WI38 (cell line): ENCODE measurements at regions not wholly inside any gene's neighbourhood (a gene's known extent, or its start where the extent isn't known, plus 50 kb on each side); places are given as distances from the start of the nearest gene placed in this dataset.
"Not testable (repeated sequence)": the region's sequence is repeated elsewhere in the genome, so short reads cannot be mapped to it uniquely, and the experiment has no call there.

Source experiments
- H3K4me3 ChIP-seq: 2 replicates; pipeline ENCODE4 v1.5.1; 2011; ENCODE audit warnings: low read depth, mild to moderate bottlenecking, control low read depth, low read length
- CTCF ChIP-seq: IDR thresholded peaks from 2 replicates; pipeline ENCODE4 v1.5.1; 2012; ENCODE audit warnings: low read depth, mild to moderate bottlenecking, control low read depth, low read length

- TF ChIP-seq CTCF: no peak
- no peak overlapping the region for H3K4me3 ChIP-seq
Observed at GRCh38 chr3:99568663-99569335, 69.6 kb upstream of the COL8A1 start.

GRCh38 chr3:99565331-99565730, 73.1 kb upstream of the COL8A1 start:
- TF ChIP-seq CTCF: no peak
- no peak overlapping the region for H3K4me3 ChIP-seq

GRCh38 chr3:99562990-99563607, 75.3 kb upstream of the COL8A1 start:
- TF ChIP-seq CTCF: no peak

GRCh38 chr3:99562138-99562537, 76.3 kb upstream of the COL8A1 start:
- TF ChIP-seq CTCF: no peak
- no peak overlapping the region for H3K4me3 ChIP-seq

More at GRCh38 chr3:99562990-99563607, 75.3 kb upstream of the COL8A1 start:
- H3K4me3 ChIP-seq: no peak overlapping the region

DNA sequence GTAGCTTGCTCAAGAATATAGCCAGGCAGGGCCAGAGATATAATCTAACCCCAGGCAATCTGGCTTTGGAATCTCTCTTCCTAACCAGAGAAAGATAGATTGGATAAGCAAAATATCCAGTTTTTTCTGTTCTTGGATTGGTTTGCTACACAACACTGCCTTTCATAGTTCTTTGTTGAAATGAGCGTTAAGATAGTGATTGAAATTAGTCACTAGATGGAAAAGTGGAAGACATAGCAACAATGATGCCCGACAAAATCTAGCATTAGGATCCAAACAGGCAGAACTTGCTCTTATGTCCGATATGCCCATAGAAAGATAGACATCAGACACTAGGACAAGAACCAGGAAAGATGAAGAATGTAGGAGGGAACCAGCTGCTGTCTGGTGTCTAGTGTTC, 77.3 kb upstream of the COL8A1 start:
- no peak overlapping the region for H3K4me3 ChIP-seq
- no peak for TF ChIP-seq CTCF

DNA sequence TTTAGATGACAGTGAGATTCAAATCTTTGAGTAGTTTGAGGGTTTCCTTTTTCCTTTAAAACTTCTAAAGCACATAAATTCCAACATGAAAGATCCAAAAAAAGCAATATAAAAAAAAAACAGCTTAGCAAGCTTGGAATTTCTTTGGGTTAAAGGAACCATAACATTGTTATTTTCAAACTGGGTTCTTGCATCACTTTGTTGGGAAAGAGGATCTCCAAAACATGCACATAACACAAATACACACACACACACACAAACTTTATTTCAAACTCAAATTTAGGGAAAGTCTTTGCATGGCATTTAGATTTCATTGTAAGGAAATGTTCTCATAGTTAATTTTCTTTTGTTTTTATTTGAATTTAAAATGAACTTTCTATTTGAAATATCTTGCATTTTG, 79.2 kb upstream of the COL8A1 start:
- no peak overlapping the region for H3K4me3 ChIP-seq
- TF ChIP-seq CTCF: no peak

DNA sequence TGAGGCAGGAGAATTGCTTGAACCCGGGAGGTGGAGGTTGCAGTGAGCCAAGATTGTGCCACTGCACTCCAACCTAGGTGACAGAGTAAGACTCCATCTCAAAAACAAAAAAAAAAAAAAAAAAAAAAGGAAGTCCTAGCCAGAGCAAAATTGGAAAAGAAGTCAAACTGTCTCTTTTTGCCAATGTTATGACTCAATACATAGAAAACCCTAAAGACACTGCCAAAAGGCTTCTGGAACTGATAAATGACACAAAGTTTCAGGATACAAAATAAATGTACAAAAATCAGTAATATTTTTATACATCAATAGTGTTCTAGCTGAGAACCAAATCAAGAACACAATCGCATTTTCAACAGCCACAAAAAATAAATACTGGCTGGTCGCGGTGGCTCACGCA, 82.5 kb upstream of the COL8A1 start:
- H3K4me3 ChIP-seq: not testable (repeated sequence)

DNA sequence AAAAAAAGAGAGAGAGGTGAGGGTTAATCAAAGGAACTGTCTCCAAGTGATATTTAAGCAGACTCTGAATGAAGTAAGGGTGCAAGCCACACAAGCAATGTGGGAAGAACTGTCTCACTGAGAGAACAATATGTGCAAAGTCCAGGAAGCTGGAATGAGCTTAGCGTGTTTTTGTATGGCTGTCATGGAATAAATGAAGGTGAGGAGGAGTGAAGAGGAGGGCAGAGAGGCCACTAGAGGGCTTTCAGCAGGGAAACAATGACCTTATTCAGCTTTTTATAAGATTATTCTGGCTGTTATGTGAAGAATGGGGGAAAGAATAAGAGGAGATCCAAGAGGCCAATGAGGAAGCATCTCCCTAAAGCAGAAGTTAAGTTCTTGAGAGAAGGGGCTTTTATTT, 86.9 kb upstream of the COL8A1 start:
- no peak for TF ChIP-seq CTCF

More for the DNA sequence above, 86.9 kb upstream of the COL8A1 start:
- no peak overlapping the region for H3K4me3 ChIP-seq
